ENCODE measurements at regions not wholly inside any gene's neighbourhood (a gene's known extent, or its start where the extent isn't known, plus 50 kb on each side); places are given as distances from the start of the nearest gene placed in this dataset.
"Not testable (repeated sequence)": the region's sequence is repeated elsewhere in the genome, so short reads cannot be mapped to it uniquely, and the experiment has no call there.

DNA sequence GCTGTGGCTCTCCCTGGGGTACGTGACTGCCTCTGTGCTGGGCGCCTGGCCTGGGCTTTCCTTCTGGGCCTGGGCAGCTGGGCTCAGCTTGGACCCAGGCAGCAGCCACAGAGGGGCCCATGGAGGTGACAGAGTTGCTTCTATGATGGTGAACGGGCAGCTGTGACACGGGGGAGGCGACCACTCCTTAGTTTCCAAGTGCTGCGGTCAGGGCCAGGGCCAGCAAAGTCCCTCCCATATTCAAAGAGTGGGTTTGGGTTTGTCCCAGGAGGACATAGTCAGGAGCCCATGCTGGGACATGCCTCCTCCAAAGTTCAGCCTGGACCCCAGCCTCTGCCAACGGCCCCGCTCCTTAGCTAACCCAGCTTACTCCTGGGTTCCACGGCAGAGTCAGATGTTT lies 524.7 kb downstream of the GOLGA6L6 start:
- H3K56ac ChIP-seq (ENCODE audit: extremely low read depth, insufficient read depth, low read length); intact Hi-C loops (cut with micrococcal nuclease); H3K4me1 ChIP-seq (ENCODE audit: control insufficient read depth, insufficient read depth, low read length); H3K4me2 ChIP-seq (ENCODE audit: low read depth, low read length); dilution Hi-C loops (cut with HindIII; ENCODE audit: low sequenced_read_pairs, unreplicated experiment); ATAC-seq (ENCODE audit: low read depth); H3K36me3 ChIP-seq (ENCODE audit: control insufficient read depth, insufficient read depth, low read length); H3K9ac ChIP-seq (ENCODE audit: low read depth, low read length); H3K27me3 ChIP-seq (ENCODE audit: control insufficient read depth, insufficient read depth, low read length); CTCF ChIA-PET; H3K9me1 ChIP-seq (ENCODE audit: insufficient read depth, low read length); H2BK20ac ChIP-seq (ENCODE audit: low read depth, low read length); H4K8ac ChIP-seq (ENCODE audit: low read depth in 2 of 2, low read length in 2 of 2); H2BK120ac ChIP-seq (ENCODE audit: low read depth, low read length); H3K18ac ChIP-seq (ENCODE audit: low read depth, low read length); H3K14ac ChIP-seq (replicated peaks; ENCODE audit: low read depth, low read length); POLR2A ChIA-PET (ENCODE audit: unreplicated experiment); H4K5ac ChIP-seq (ENCODE audit: low read depth, low read length); H2AFZ ChIP-seq (replicated peaks; ENCODE audit: low read length, poor library complexity); DNase-seq; H3K27ac ChIP-seq (ENCODE audit: insufficient read depth, low read length); H2BK5ac ChIP-seq (ENCODE audit: low read depth, low read length, poor library complexity, severe bottlenecking); H2BK15ac ChIP-seq (ENCODE audit: low read depth, low read length); H4K20me1 ChIP-seq (ENCODE audit: insufficient read depth, low read length); H3K23ac ChIP-seq (ENCODE audit: low read depth, low read length); H2AK5ac ChIP-seq (ENCODE audit: low read depth, low read length); H3K79me1 ChIP-seq (ENCODE audit: low read depth in 1 of 2, low read length in 2 of 2); H3K9me3 ChIP-seq (ENCODE audit: control insufficient read depth, insufficient read depth, low read length); BruUV-seq (replicated peaks); H4K91ac ChIP-seq (ENCODE audit: insufficient read depth, low read depth, low read length); H3K4ac ChIP-seq (ENCODE audit: low read depth, low read length); in situ Hi-C loops (cut with MboI; ENCODE audit: low sequenced_read_pairs); H2AK9ac ChIP-seq (replicated peaks; ENCODE audit: low read depth, low read length, poor library complexity); H3K4me3 ChIP-seq (ENCODE audit: insufficient read depth, low read depth, low read length): not testable (repeated sequence)
- WGBS, 2 experiments (ENCODE audit: extremely low coverage in 2 of 2, insufficient read length in 1 of 2), result no CpG with 5 or more reads among the region's 9 CpGs

GRCh38 chr15:20012837-20013236 lies 528.8 kb downstream of the GOLGA6L6 start:
- H3K9me3 ChIP-seq (ENCODE audit: control insufficient read depth, insufficient read depth, low read length); H3K56ac ChIP-seq (ENCODE audit: extremely low read depth, insufficient read depth, low read length); H3K27ac ChIP-seq (ENCODE audit: insufficient read depth, low read length); in situ Hi-C loops (cut with MboI; ENCODE audit: low sequenced_read_pairs); H2BK5ac ChIP-seq (ENCODE audit: low read depth, low read length, poor library complexity, severe bottlenecking); H3K18ac ChIP-seq (ENCODE audit: low read depth, low read length); H2AK9ac ChIP-seq (replicated peaks; ENCODE audit: low read depth, low read length, poor library complexity); H4K91ac ChIP-seq (ENCODE audit: insufficient read depth, low read depth, low read length); H3K79me1 ChIP-seq (ENCODE audit: low read depth in 1 of 2, low read length in 2 of 2); H4K20me1 ChIP-seq (ENCODE audit: insufficient read depth, low read length); H3K4ac ChIP-seq (ENCODE audit: low read depth, low read length); dilution Hi-C loops (cut with HindIII; ENCODE audit: low sequenced_read_pairs, unreplicated experiment); H3K4me2 ChIP-seq (ENCODE audit: low read depth, low read length); intact Hi-C loops (cut with micrococcal nuclease); ATAC-seq (ENCODE audit: low read depth); H3K4me3 ChIP-seq (ENCODE audit: insufficient read depth, low read depth, low read length); H3K14ac ChIP-seq (replicated peaks; ENCODE audit: low read depth, low read length); H3K36me3 ChIP-seq (ENCODE audit: control insufficient read depth, insufficient read depth, low read length); H3K23ac ChIP-seq (ENCODE audit: low read depth, low read length); H2BK120ac ChIP-seq (ENCODE audit: low read depth, low read length); H4K5ac ChIP-seq (ENCODE audit: low read depth, low read length); H3K27me3 ChIP-seq (ENCODE audit: control insufficient read depth, insufficient read depth, low read length); H4K8ac ChIP-seq (ENCODE audit: low read depth in 2 of 2, low read length in 2 of 2); H2BK15ac ChIP-seq (ENCODE audit: low read depth, low read length); H2BK20ac ChIP-seq (ENCODE audit: low read depth, low read length); H2AFZ ChIP-seq (replicated peaks; ENCODE audit: low read length, poor library complexity); DNase-seq; BruUV-seq (replicated peaks); H2AK5ac ChIP-seq (ENCODE audit: low read depth, low read length); H3K9me1 ChIP-seq (ENCODE audit: insufficient read depth, low read length); H3K9ac ChIP-seq (ENCODE audit: low read depth, low read length); H3K4me1 ChIP-seq (ENCODE audit: control insufficient read depth, insufficient read depth, low read length); POLR2A ChIA-PET (ENCODE audit: unreplicated experiment); CTCF ChIA-PET: not testable (repeated sequence)
- WGBS, 2 experiments (ENCODE audit: extremely low coverage in 2 of 2, insufficient read length in 1 of 2), result no CpG with 5 or more reads among the region's 2 CpGs
